T-helper 1 cell (primary cell): ENCODE measurements at regions not wholly inside any gene's neighbourhood (a gene's known extent, or its start where the extent isn't known, plus 50 kb on each side); places are given as distances from the start of the nearest gene placed in this dataset.
"Not testable (repeated sequence)": the region's sequence is repeated elsewhere in the genome, so short reads cannot be mapped to it uniquely, and the experiment has no call there.

Experiments used
- DNase-seq, 5 donors: peaks; one replicate each; pipeline ENCODE4 v3.0.0-alpha.2; 2012 to 2020

DNA sequence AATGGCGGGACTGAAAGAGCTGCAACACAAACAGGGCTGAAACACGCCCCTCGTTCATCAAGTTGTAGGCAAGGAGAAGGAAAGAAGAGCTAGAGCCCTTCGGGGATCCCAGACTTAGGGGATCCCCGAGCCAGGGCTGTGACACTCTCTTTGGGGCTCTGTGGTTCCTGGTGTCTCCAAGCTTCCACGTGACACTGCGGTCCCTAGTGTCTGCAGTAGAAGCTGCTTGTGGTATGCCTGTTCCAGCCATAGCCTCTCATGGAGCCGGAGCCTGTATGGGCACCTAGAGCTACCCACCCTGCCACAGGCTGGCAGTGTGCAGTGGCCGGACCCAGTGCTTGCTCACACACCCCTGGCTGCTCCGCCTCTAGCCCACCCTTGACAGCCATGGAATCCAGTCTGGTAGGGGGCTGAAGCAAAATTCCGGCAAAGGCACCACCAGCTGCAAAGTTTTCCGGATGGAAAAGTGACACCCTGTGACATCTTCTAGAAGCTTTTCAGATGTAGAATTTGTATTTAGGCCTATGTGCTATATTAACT lies 1439.6 kb upstream of the ACO1 start:
- DNase-seq = no peak

DNA sequence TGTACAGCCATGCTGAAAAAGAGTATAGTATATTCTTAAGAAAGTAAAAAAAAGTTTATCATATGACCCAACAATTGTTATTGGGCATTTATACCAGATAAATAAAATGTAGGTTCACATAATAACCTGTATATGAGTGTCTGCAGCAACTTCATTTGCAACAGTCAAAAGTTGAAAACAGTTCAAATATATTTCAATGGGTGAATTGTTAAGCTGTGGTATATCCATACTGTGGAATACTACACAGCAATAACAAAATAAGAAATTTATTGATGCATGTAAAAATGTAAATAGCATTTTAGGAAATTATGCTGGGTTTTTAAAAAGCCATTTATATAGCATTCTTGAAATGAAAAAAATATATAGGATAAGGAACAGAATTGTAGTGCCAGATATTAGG lies 1420.1 kb upstream of the ACO1 start:
- DNase-seq = no peak

DNA sequence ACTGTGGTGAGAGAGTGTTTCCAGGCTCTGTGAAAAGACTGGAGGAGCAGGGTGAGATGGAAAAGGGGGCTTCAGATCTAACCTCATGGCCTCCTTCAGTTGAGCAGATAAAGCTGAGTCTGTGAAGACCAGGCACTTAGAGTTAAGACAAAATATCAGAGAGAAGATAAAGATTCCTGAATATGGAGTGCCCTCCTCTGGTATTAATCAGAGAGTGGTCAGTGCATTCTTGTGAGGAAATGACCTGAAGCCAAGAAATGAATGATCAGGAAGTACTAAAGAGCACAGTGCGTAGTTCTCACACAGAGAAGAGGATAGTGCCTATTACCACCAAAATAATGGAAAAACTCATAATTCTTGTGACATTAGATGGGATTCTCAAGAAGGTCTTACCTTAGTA lies 1417.0 kb upstream of the ACO1 start:
- no peak for DNase-seq

DNA sequence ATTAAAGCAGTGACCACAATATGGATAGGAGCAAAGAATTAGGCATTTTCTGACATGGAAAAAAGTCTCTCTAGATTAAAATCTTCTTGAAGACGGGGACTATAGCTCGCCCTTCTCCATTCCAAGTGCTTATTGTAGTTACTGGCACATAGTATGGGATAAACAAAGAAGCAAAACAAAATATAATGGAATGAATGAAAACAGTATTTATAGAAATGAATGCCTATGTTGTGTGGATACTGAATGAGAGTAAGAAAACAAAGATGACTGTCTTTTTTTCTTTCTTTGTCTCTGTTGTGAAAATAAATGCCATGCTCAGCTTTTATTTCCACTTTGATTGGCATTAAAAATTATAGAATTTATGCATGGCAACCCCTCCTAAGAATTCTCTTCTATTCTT lies 1414.3 kb upstream of the ACO1 start:
- no peak for DNase-seq

- DNase-seq = no peak
Measured at GRCh38 chr9:30970812-30971211, 1413.6 kb upstream of the ACO1 start.

DNA sequence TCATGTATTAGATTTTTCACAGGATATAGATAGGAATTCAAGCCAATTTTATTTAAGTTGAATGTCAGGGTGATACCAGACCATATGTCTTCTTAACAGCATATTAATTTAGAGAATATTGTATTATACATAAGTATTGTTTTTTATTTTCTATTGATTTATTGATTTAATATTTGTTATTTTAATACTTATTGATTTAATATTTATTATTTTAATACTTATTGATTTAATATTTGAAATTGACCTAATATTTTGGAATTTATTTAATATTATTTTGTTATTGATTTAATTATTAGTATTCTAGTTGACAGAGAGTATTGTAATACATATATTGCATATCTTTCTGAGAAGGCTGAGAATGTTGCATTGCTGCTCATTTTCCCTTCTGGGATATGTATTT lies 1411.8 kb upstream of the ACO1 start:
- no peak for DNase-seq

- no peak for DNase-seq
Measured at GRCh38 chr9:30977965-30978364, 1406.5 kb upstream of the ACO1 start.

DNA sequence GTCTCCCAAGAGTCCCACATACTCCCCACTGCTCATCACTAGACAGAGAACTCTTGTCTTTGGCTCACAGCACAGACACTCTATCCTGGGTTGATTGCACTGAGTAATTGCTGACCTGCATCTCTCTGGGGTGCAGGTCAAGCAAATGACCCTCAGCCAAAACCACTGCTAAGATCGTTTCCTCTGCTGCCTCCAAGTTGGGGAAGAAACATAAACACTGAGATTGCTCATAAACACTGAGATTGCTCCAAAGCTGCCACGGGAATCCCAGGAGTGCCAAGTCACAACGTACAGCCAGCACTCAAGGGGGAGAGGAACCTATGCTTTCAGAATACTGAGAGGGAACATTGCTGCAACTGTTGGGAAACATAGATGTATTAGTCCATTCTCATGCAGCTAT lies 1402.1 kb upstream of the ACO1 start:
- DNase-seq = no peak

- DNase-seq = no peak
Measured at GRCh38 chr9:30995956-30996738, 1388.3 kb upstream of the ACO1 start.

DNA sequence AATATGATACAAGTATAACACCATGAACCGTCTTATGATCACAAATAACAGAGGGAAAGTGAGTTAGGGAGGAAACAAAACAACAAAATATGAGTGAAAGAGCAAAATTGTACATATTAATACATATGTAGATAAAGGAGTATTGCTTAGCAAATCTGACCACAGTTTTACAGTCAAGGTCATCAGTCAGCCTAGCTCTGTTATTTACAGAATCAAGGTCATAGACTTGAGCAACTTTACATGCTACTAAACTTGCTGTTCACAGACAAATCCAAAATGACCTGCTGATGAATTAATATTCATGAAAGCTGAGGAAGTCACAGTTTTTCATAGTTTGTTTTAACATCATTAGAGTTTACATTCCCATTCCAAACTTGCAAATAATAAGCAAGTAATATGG lies 1387.7 kb upstream of the ACO1 start:
- DNase-seq = no peak

DNA sequence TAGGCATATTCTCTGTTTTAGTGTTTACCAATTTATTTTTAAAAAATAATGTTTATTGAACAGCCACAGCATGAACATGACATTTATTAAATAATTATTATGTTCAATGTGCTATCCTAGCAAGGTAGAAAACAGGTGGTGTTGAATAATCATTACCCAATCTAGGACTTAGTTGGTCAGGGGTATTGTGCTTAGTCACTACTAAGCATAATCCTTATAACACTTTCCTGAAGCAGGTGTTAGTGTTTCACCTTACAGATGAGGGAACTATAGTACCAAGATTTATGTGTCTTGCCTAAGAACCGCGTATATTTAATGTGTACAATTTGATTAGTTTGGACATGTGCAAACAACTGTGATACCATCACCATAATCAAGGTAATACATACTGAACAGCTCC lies 1387.2 kb upstream of the ACO1 start:
- no peak for DNase-seq

- no peak for DNase-seq
Measured at GRCh38 chr9:31005086-31005665, 1379.3 kb upstream of the ACO1 start.

DNA sequence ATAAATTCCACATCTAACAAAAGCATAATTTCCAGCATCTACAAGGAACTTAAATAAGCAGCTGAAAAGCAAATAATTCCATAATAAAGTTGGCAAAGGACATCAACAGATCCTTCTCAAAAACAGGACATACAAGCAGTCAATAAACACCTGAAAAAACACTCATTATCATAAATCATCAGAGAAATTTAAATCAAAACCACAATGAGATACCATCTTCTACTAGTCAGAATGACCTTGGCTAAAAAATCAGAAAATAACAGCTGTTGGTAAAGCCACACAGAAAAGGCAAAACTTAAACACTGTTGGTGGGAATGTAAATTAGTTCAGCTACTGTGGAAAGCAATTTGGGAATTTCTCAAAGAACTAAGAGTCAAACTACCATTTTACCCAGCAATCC lies 1371.1 kb upstream of the ACO1 start:
- DNase-seq = no peak

- DNase-seq = no peak
Measured at GRCh38 chr9:31023847-31024246, 1360.6 kb upstream of the ACO1 start.

GRCh38 chr9:31027678-31028077 lies 1356.8 kb upstream of the ACO1 start:
- DNase-seq = no peak

- DNase-seq = no peak
Measured at GRCh38 chr9:31028137-31028536, 1356.3 kb upstream of the ACO1 start.

DNA sequence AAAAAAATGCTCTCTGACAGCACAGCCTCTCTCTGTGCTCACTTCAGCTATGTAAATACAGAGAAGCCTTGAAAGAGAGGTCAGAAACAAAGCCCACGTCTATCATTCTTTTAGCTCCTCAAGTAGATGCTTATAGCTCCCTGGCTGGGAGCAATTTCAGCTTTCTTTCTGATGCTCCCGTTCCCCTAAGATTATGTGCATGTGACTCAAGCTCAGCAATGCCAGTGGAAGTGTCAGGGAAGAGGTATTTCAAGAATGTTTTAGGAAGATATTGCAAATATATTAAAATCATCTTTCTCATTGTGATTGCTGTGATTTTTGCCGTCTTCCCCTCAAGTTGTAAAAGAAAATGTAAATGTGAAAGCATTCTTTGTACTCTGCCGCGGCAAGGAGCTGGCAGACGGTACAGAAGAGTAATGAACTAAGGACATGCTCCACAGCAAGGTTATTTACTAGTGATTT lies 1353.7 kb upstream of the ACO1 start:
- no peak for DNase-seq

- no peak for DNase-seq
Measured at GRCh38 chr9:31032206-31032605, 1352.2 kb upstream of the ACO1 start.

- DNase-seq = no peak
Measured at GRCh38 chr9:31034311-31034710, 1350.1 kb upstream of the ACO1 start.

DNA sequence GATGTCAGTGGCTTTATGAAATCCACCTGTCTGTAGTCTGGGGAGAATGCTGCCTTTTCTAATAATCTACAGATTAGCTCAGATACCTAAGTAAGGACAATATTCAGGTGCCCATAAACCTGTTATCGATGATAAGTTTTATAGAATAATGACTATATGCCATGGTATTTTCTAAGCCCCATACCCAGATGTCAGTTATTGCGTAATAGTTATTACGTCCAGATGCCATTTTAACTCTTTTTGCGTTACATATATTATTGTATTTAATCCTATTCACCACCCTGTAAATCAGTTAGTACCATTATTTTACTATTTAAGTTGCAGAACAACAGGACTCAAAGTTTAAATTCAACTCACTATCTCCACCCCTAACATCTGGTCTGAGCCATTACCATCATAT lies 1343.9 kb upstream of the ACO1 start:
- no peak for DNase-seq

GRCh38 chr9:31045810-31046209 lies 1338.6 kb upstream of the ACO1 start:
- DNase-seq = no peak

DNA sequence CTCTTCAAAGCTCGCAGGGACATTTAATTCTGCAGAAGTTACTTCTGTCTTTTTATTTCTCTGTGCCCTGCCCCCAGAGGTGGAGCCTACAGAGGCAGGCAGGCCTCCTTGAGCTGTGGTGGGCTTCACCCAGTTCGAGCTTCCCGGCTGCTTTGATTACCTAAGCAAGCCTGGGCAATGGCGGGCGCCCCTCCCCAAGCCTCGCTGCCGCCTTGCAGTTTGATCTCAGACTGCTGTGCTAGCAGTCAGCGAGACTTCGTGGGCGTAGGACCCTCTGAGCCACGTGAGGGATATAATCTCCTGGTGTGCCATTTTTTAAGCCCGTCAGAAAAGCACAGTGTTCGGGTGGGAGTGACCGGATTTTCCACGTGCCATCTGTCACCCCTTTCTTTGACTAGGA lies 1322.9 kb upstream of the ACO1 start:
- not testable (repeated sequence) for DNase-seq

DNA sequence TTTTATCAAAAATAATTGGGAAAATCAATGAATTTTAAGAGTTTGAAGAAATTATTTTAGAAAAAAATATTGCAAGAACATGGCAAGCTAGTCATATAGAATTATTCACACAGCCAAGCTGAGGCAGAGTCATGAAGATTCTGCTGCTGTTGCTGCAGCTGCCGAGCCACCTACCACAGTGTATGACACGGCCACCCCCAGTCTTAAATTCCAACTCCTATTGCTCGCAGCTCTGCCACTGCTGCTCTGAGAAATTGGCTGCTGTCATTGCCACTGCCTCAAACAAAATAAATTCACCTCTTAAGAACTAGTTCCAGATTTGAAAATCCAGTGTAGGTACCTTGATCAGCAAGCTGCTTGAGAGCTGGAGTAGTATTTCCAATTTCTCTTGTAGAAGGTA lies 1318.8 kb upstream of the ACO1 start:
- DNase-seq = no peak

DNA sequence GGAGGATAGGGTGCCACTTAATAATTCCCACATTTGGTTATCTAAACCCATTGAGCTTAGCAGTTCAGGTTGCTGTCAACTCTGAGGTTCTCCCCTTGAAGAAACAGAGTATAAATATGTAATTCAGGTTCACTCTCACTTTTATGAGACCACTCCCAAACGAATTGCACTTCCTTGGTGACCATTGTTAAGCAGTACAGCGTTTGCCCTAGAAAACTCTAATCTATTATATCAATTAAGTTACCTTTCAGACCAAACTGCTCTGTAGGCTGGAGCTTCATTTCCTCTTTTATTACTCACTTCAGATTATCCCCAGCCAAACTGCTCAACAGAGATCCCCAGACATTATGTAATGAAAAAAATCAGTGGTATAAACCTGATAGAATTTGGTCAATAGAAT lies 1317.0 kb upstream of the ACO1 start:
- no peak for DNase-seq
